Mucosa of rectum (tissue), 2 donors: ENCODE measurements at regions not wholly inside any gene's neighbourhood (a gene's known extent, or its start where the extent isn't known, plus 50 kb on each side); places are given as distances from the start of the nearest gene placed in this dataset.

Source experiments
- H3K27ac ChIP-seq, 2 donors: one replicate each; pipeline ENCODE4 v1.7.0; 2013; ENCODE audit warnings: inconsistent platforms in 2 of 2, low read depth in 2 of 2, low read length in 2 of 2
- H3K27me3 ChIP-seq, 2 donors: one replicate each; pipeline ENCODE4 v1.7.0; 2013; ENCODE audit warnings: low read length in 2 of 2; ENCODE audit not compliant: control insufficient read depth in 2 of 2, insufficient read depth in 2 of 2
- H3K36me3 ChIP-seq, 2 donors: one replicate each; pipeline ENCODE4 v1.7.0; 2013; ENCODE audit warnings: low read length in 2 of 2; ENCODE audit not compliant: control insufficient read depth in 2 of 2, insufficient read depth in 2 of 2
- H3K4me1 ChIP-seq, 2 donors: one replicate each; pipeline ENCODE4 v1.7.0; 2013; ENCODE audit warnings: low read length in 2 of 2, mild to moderate bottlenecking in 1 of 2; ENCODE audit not compliant: control insufficient read depth in 2 of 2, insufficient read depth in 2 of 2
- H3K4me3 ChIP-seq, 2 donors: one replicate each; pipeline ENCODE4 v1.7.0; 2013; ENCODE audit warnings: low read length in 2 of 2
- H3K9ac ChIP-seq, 2 donors: one replicate each; pipeline ENCODE4 v1.7.0; 2013; ENCODE audit warnings: low read length in 2 of 2, low read depth in 1 of 2, mild to moderate bottlenecking in 1 of 2
- H3K9me3 ChIP-seq, 2 donors: one replicate each; pipeline ENCODE4 v1.7.0; 2013; ENCODE audit warnings: low read length in 2 of 2; ENCODE audit not compliant: control insufficient read depth in 2 of 2
- donor health status: healthy.
- donor health status: Normal muscosa, but diverticular disease.

GRCh38 chr4:130214268-130214667 is 1118.3 kb downstream of the C4orf33 start:
- H3K9ac ChIP-seq, result no peak overlapping the region
- no peaks in the 10 kb centered on the region for H3K27me3 ChIP-seq
- no peaks in the 10 kb centered on the region for H3K36me3 ChIP-seq
- H3K4me3 ChIP-seq, result no peak overlapping the region
- no peak overlapping the region for H3K27ac ChIP-seq
- no peaks in the 10 kb centered on the region for H3K4me1 ChIP-seq
- no peaks in the 10 kb centered on the region for H3K9me3 ChIP-seq

- no peaks in the 10 kb centered on the region for H3K27me3 ChIP-seq
- no peak overlapping the region for H3K4me3 ChIP-seq
- H3K36me3 ChIP-seq, result no peaks in the 10 kb centered on the region
- H3K9me3 ChIP-seq, result no peaks in the 10 kb centered on the region
- no peak overlapping the region for H3K27ac ChIP-seq
- H3K9ac ChIP-seq, result no peak overlapping the region
- H3K4me1 ChIP-seq, result no peaks in the 10 kb centered on the region
Observed at GRCh38 chr4:130233377-130234047, 1137.6 kb downstream of the C4orf33 start.

- Histone ChIP-seq H3K27ac (no peak overlapping the region), H3K36me3 (no peaks in the 10 kb centered on the region), H3K4me1 (no peaks in the 10 kb centered on the region), H3K9me3 (no peaks in the 10 kb centered on the region), H3K4me3 (no peak overlapping the region), H3K9ac (no peak overlapping the region), H3K27me3 (no peaks in the 10 kb centered on the region)
Observed at GRCh38 chr4:130238121-130238520, 1142.2 kb downstream of the C4orf33 start.

GRCh38 chr4:130249002-130249401 is 1153.0 kb downstream of the C4orf33 start:
- no peak overlapping the region for H3K4me3 ChIP-seq
- no peaks in the 10 kb centered on the region for H3K27me3 ChIP-seq
- H3K4me1 ChIP-seq, result no peaks in the 10 kb centered on the region
- no peaks in the 10 kb centered on the region for H3K9me3 ChIP-seq
- H3K36me3 ChIP-seq, result no peaks in the 10 kb centered on the region
- no peak overlapping the region for H3K9ac ChIP-seq
- H3K27ac ChIP-seq, result no peak overlapping the region

GRCh38 chr4:130257271-130257670 is 1161.3 kb downstream of the C4orf33 start:
- Histone ChIP-seq H3K4me1 (no peaks in the 10 kb centered on the region), H3K9me3 (no peaks in the 10 kb centered on the region), H3K9ac (no peak overlapping the region), H3K36me3 (no peaks in the 10 kb centered on the region), H3K4me3 (no peak overlapping the region), H3K27me3 (no peaks in the 10 kb centered on the region), H3K27ac (no peak overlapping the region)

- Histone ChIP-seq H3K27ac (no peak overlapping the region), H3K4me3 (no peak overlapping the region), H3K9ac (no peak overlapping the region), H3K4me1 (no peaks in the 10 kb centered on the region), H3K27me3 (no peaks in the 10 kb centered on the region), H3K9me3 (no peaks in the 10 kb centered on the region), H3K36me3 (no peaks in the 10 kb centered on the region)
Observed at GRCh38 chr4:130266814-130267213, 1170.9 kb downstream of the C4orf33 start.

- Histone ChIP-seq H3K9ac (no peak overlapping the region), H3K9me3 (no peaks in the 10 kb centered on the region), H3K27me3 (no peaks in the 10 kb centered on the region)
Observed at GRCh38 chr4:130288576-130288975, 1192.6 kb downstream of the C4orf33 start.

GRCh38 chr4:130293692-130294091 is 1197.7 kb downstream of the C4orf33 start:
- H3K4me1 ChIP-seq, result no peaks in the 10 kb centered on the region
- no peak overlapping the region for H3K4me3 ChIP-seq
- no peak overlapping the region for H3K9ac ChIP-seq
- no peaks in the 10 kb centered on the region for H3K9me3 ChIP-seq
- H3K36me3 ChIP-seq, result no peaks in the 10 kb centered on the region
- H3K27ac ChIP-seq, result no peak overlapping the region
- no peaks in the 10 kb centered on the region for H3K27me3 ChIP-seq

More at GRCh38 chr4:130288576-130288975, 1192.6 kb downstream of the C4orf33 start:
- no peak overlapping the region for H3K27ac ChIP-seq
- H3K4me3 ChIP-seq, result no peak overlapping the region
- H3K4me1 ChIP-seq, result no peaks in the 10 kb centered on the region
- no peaks in the 10 kb centered on the region for H3K36me3 ChIP-seq

GRCh38 chr4:130296448-130296847 is 1200.5 kb downstream of the C4orf33 start:
- no peak overlapping the region for H3K27ac ChIP-seq
- no peaks in the 10 kb centered on the region for H3K27me3 ChIP-seq
- no peaks in the 10 kb centered on the region for H3K9me3 ChIP-seq
- H3K9ac ChIP-seq, result no peak overlapping the region
- H3K4me3 ChIP-seq, result no peak overlapping the region
- no peaks in the 10 kb centered on the region for H3K36me3 ChIP-seq
- no peaks in the 10 kb centered on the region for H3K4me1 ChIP-seq

- no peaks in the 10 kb centered on the region for H3K27me3 ChIP-seq
- no peak overlapping the region for H3K27ac ChIP-seq
- H3K36me3 ChIP-seq, result no peaks in the 10 kb centered on the region
- H3K4me1 ChIP-seq, result no peaks in the 10 kb centered on the region
- no peak overlapping the region for H3K4me3 ChIP-seq
- H3K9me3 ChIP-seq, result no peaks in the 10 kb centered on the region
- no peak overlapping the region for H3K9ac ChIP-seq
Observed at GRCh38 chr4:130306566-130306965, 1210.6 kb downstream of the C4orf33 start.

GRCh38 chr4:130309221-130309620 is 1213.3 kb downstream of the C4orf33 start:
- Histone ChIP-seq H3K4me3 (no peak overlapping the region), H3K9me3 (no peaks in the 10 kb centered on the region), H3K9ac (no peak overlapping the region), H3K4me1 (no peaks in the 10 kb centered on the region), H3K27me3 (no peaks in the 10 kb centered on the region), H3K27ac (no peak overlapping the region), H3K36me3 (no peaks in the 10 kb centered on the region)
